GM19397 (cell line): ENCODE measurements at regions not wholly inside any gene's neighbourhood (a gene's known extent, or its start where the extent isn't known, plus 50 kb on each side); places are given as distances from the start of the nearest gene placed in this dataset.

Source experiments
- ATAC-seq: cut with Tn5 transposase; IDR thresholded peaks from one replicate; pipeline ENCODE4 v1.9.1; 2021; ENCODE audit warnings: mild to moderate bottlenecking, moderate library complexity; ENCODE audit not compliant: unreplicated experiment

- ATAC-seq: no peak
These were observed 115.1 kb downstream of the CMPK2 start for GRCh38 chr2:6750411-6751158.

GRCh38 chr2:6754419-6754818 is 111.3 kb downstream of the CMPK2 start:
- ATAC-seq: no peak

DNA sequence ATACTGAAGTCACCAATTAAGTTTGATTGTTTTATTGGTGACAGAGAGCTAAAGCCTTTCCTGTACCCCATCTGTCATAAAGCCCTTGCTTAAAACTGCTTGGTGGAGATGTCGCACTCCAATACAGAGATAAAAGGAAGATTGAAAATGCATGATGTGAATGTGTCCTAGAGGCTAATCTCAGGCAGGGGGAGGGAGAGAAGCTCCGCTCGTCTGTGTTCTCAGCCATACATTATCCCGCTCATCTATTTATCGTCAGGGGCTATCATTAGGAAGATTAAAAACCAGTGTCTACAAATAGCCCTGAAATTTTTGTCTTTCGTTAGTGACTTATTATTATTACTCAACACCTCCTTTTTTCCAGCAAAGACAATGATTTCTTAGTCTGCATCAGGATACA is 110.3 kb downstream of the CMPK2 start:
- no peak for ATAC-seq

- no peak for ATAC-seq
These were observed 108.5 kb downstream of the CMPK2 start for GRCh38 chr2:6757215-6757614.

DNA sequence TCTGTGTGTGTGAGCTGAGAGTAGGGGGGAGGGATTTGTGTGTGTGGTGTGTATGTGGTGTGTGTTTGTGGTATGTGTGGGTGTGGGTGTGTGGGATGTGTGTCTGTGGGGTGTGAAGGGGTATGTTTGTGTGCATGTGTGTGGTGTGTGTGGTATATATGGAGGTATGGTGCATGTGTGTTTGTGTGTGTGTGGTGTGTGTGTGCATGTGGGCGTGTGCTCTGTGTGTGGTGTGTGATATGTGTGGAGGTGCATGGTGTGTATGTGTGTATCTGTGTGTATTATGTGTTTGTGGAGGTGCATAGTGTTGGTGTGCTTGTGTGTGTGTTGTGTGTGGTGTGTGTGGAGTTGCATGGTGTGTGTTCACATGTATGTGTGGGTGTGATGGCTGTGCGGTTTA is 106.0 kb downstream of the CMPK2 start:
- ATAC-seq: no peak

DNA sequence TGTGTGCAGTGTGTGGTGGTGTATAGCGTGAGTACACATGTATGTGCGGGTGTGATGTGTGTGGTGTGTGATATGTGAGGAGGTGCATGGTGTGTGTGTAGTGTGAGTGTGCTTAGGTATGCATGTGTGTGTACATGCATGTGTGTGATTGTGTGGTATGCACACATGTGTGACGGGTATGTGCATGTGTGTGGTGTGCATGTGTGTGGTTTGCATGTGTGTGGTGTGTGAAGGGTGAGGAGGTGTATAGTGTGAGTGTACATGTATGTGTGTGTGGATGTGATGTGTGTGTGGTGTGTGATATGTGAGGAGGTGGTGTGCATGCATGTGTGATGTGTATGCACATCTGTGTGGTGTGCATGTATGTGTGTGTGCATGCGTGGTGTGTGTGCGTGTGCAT is 105.6 kb downstream of the CMPK2 start:
- ATAC-seq: no peak

DNA sequence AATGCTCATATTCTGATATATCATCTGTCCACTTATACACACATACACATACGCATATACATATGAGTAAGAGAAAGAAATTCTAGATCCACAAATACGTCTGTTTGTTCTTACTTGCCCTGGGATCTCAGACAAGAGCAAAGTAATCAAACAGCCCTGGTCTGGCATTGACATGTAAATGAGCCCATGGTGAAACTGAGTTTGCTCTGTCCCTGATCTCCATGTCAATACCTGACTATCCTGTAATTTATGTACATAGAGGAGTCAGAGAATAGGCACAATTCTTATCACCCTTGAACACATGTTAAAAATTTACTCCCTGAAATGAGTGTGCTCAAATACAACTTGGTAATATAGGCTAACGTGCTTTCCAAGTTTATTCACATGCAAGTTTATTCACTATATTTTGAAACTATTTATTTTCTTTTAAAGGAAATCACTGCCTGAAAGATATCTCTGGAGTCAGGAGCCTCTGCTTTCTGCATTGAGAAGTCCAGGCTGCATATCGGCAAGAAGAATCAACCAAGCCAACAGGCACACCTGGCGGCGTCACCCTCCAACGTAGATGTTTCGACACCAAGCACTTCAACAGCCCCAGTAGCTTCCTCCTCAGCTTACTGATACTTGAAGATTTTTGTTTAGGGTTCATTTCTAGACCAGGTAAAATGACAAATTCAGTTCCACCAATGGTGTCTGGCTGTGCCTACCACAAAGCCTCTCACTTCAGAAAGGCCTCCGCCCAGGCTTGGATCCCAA is 100.6 kb downstream of the CMPK2 start:
- ATAC-seq: no peak

DNA sequence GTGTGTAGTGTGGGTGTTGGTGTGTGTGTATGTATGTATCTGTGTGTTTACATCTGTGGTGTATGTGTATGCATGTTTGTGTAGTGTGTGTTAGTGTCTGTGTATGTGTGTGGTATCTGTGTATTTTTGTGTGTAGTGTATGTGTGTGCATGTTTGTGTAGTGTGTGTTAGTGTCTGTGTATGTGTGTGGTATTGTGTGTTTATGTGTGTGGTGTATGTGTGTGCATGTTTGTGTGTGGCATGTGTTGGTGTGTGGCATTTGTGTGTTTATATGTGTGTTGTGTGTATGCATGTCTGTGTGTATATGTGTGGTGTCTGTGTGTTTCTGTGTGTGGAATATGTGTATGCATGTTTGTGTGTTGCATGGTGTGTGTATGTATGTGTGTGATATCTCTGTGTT is 96.4 kb downstream of the CMPK2 start:
- no peak for ATAC-seq

DNA sequence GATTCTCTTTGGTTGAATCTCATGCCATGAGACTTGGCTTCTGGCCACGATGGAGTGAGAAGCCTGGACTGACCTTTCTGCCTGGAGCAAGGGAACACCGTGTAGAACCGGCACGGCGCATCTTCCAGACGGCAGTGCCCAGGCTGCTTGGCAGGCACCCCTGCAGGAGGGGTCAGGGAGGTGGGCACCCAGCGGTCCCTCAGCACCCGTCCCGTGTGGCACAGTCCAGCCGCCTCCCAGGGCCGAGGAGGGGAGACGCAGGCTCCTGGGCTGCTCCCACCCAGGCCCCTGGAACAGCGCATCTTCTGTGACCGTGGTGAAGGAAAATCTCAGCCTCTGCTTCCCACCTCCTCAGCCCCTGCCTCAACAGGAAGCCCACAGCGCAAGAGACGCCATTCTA is 95.7 kb downstream of the CMPK2 start:
- no peak for ATAC-seq

- ATAC-seq: no peak
These were observed 93.8 kb downstream of the CMPK2 start for GRCh38 chr2:6771634-6772611.

- peak; percentile 90 for ATAC-seq
These were observed 92.6 kb downstream of the CMPK2 start for GRCh38 chr2:6773007-6773693.

GRCh38 chr2:6773694-6774044 is 92.0 kb downstream of the CMPK2 start:
- no peak for ATAC-seq

- ATAC-seq: no peak
These were observed 89.6 kb downstream of the CMPK2 start for GRCh38 chr2:6776125-6776524.

DNA sequence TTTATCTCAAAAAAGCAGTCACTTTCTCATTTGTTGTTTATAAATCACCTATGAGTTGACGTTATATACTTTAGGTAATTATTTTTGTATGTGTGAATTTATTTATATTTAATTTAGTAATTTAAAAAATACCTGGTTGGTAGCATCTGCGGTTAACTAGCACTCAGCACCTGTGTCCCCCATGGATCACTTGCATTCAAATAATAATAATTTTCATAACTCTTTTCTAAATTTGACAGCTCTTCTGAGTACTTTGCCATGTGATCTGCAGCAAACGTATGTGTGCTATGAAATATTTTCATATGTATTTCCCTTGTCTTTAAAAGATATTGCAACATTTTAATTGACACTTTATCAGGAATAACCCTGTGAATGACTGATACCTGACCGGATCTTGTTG is 88.1 kb downstream of the CMPK2 start:
- no peak for ATAC-seq

DNA sequence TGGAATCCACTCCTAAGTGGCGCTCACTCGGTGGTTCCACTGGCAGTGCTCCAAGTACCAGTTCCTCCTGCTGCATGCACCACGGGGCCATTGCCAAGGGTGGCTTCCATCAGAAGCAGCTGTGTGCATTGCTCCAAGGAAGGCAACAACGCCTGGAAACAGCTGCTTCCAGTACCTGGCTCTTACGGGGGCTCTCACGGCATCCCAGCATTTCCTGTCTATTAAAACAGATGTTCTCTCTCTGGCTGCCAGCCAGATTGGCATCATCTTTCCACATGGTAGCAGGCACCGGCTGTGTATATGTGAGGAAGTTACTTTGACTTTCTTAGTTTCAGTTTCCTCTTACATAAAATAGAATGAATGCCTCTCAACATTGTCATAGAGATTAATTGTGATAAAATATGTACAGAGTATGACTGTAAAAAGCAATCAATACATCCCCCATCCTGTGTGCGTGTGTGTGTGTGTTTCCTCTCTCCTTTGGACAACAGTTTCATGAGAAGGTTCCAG is 84.9 kb downstream of the CMPK2 start:
- peak; percentile 71 for ATAC-seq

DNA sequence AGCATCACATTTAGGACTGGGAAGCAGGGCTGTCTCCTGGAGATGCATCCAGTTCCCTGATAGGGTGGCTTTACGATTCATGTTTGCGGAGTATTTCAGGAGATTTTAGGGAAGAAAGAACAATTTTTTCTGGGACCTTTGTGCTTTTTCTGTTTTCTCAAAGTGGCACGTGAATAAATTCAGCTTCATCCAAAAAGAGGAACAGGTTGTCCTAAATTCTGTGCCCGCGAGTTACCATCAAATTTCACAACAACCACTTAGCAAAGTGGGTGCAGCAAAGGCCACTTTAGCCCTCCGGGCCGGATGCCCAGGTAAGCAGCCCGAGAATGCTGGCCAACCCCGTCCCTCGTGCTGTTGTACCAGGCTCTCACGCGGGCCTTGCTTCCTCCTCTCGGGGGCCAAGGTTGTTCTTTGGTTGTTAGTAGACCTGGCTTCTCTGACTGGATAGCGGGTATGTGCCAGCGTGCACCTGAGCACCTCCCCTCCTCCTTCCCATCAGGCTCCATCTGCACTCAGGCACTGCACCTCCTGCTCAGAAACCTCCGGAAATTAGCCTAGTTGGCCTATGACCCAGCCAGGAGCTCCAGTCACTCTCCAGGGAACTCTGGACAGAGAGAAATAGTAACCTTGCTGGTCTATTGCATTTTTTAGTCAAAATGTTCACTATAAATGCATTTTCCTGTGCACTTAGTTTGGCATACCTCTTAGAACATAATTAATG is 83.0 kb downstream of the CMPK2 start:
- no peak for ATAC-seq

- ATAC-seq: no peak
These were observed 82.5 kb downstream of the CMPK2 start for GRCh38 chr2:6783238-6783614.

GRCh38 chr2:6784291-6784690 is 81.4 kb downstream of the CMPK2 start:
- no peak for ATAC-seq

- no peak for ATAC-seq
These were observed 80.2 kb downstream of the CMPK2 start for GRCh38 chr2:6785493-6785892.

- no peak for ATAC-seq
These were observed 78.3 kb downstream of the CMPK2 start for GRCh38 chr2:6787376-6787775.
